ENCODE measurements at regions not wholly inside any gene's neighbourhood (a gene's known extent, or its start where the extent isn't known, plus 50 kb on each side); places are given as distances from the start of the nearest gene placed in this dataset.

GRCh38 chr6:145546265-145546664, 189.1 kb downstream of the EPM2A start:
- no peak overlapping the region for H3K4me3 ChIP-seq (ENCODE audit: low read length in 2 of 2)
- H3K9me3 ChIP-seq (ENCODE audit: control insufficient read depth in 2 of 2, low read length in 2 of 2), result no peaks in the 10 kb centered on the region

GRCh38 chr6:145547594-145548335, 187.6 kb downstream of the EPM2A start:
- Histone ChIP-seq H3K27me3 (ENCODE audit: control insufficient read depth in 2 of 2, insufficient read depth in 2 of 2, low read length in 2 of 2) (no peaks in the 10 kb centered on the region), H3K36me3 (ENCODE audit: control insufficient read depth in 2 of 2, insufficient read depth in 2 of 2, low read length in 2 of 2) (no peaks in the 10 kb centered on the region), H3K9me3 (ENCODE audit: control insufficient read depth in 2 of 2, low read length in 2 of 2) (no peaks in the 10 kb centered on the region), H3K27ac (ENCODE audit: low read depth in 2 of 2, low read length in 2 of 2) (no peak overlapping the region), H3K4me3 (ENCODE audit: low read length in 2 of 2) (no peak overlapping the region), H3K9ac (ENCODE audit: low read depth in 1 of 2, low read length in 2 of 2) (no peak overlapping the region), H3K4me1 (ENCODE audit: control insufficient read depth in 2 of 2, insufficient read depth in 2 of 2, low read length in 2 of 2) (no peaks in the 10 kb centered on the region)

More at GRCh38 chr6:145546265-145546664, 189.1 kb downstream of the EPM2A start:
- Histone ChIP-seq H3K36me3 (ENCODE audit: control insufficient read depth in 2 of 2, insufficient read depth in 2 of 2, low read length in 2 of 2) (no peaks in the 10 kb centered on the region), H3K4me1 (ENCODE audit: control insufficient read depth in 2 of 2, insufficient read depth in 2 of 2, low read length in 2 of 2) (no peaks in the 10 kb centered on the region), H3K9ac (ENCODE audit: low read depth in 1 of 2, low read length in 2 of 2) (no peak overlapping the region), H3K27me3 (ENCODE audit: control insufficient read depth in 2 of 2, insufficient read depth in 2 of 2, low read length in 2 of 2) (no peaks in the 10 kb centered on the region), H3K27ac (ENCODE audit: low read depth in 2 of 2, low read length in 2 of 2) (no peak overlapping the region)

GRCh38 chr6:145548933-145549648, 186.2 kb downstream of the EPM2A start:
- Histone ChIP-seq H3K36me3 (ENCODE audit: control insufficient read depth in 2 of 2, insufficient read depth in 2 of 2, low read length in 2 of 2) (no peaks in the 10 kb centered on the region), H3K9me3 (ENCODE audit: control insufficient read depth in 2 of 2, low read length in 2 of 2) (no peaks in the 10 kb centered on the region), H3K4me1 (ENCODE audit: control insufficient read depth in 2 of 2, insufficient read depth in 2 of 2, low read length in 2 of 2) (no peaks in the 10 kb centered on the region), H3K27ac (ENCODE audit: low read depth in 2 of 2, low read length in 2 of 2) (no peak overlapping the region), H3K9ac (ENCODE audit: low read depth in 1 of 2, low read length in 2 of 2) (no peak overlapping the region), H3K27me3 (ENCODE audit: control insufficient read depth in 2 of 2, insufficient read depth in 2 of 2, low read length in 2 of 2) (no peaks in the 10 kb centered on the region), H3K4me3 (ENCODE audit: low read length in 2 of 2) (no peak overlapping the region)

- H3K9ac ChIP-seq (ENCODE audit: low read depth in 1 of 2, low read length in 2 of 2), result no peak overlapping the region
- H3K4me3 ChIP-seq (ENCODE audit: low read length in 2 of 2), result no peak overlapping the region
- no peaks in the 10 kb centered on the region for H3K4me1 ChIP-seq (ENCODE audit: control insufficient read depth in 2 of 2, insufficient read depth in 2 of 2, low read length in 2 of 2)
Measured at GRCh38 chr6:145551164-145551563, 184.2 kb downstream of the EPM2A start.

GRCh38 chr6:145555084-145555483, 180.2 kb downstream of the EPM2A start:
- Histone ChIP-seq H3K4me1 (ENCODE audit: control insufficient read depth in 2 of 2, insufficient read depth in 2 of 2, low read length in 2 of 2) (no peaks in the 10 kb centered on the region), H3K4me3 (ENCODE audit: low read length in 2 of 2) (no peak overlapping the region), H3K27ac (ENCODE audit: low read depth in 2 of 2, low read length in 2 of 2) (no peak overlapping the region), H3K27me3 (ENCODE audit: control insufficient read depth in 2 of 2, insufficient read depth in 2 of 2, low read length in 2 of 2) (no peaks in the 10 kb centered on the region), H3K9me3 (ENCODE audit: control insufficient read depth in 2 of 2, low read length in 2 of 2) (no peaks in the 10 kb centered on the region), H3K36me3 (ENCODE audit: control insufficient read depth in 2 of 2, insufficient read depth in 2 of 2, low read length in 2 of 2) (no peaks in the 10 kb centered on the region), H3K9ac (ENCODE audit: low read depth in 1 of 2, low read length in 2 of 2) (no peak overlapping the region)

More at GRCh38 chr6:145551164-145551563, 184.2 kb downstream of the EPM2A start:
- H3K9me3 ChIP-seq (ENCODE audit: control insufficient read depth in 2 of 2, low read length in 2 of 2), result no peaks in the 10 kb centered on the region
- no peak overlapping the region for H3K27ac ChIP-seq (ENCODE audit: low read depth in 2 of 2, low read length in 2 of 2)
- no peaks in the 10 kb centered on the region for H3K27me3 ChIP-seq (ENCODE audit: control insufficient read depth in 2 of 2, insufficient read depth in 2 of 2, low read length in 2 of 2)
- no peaks in the 10 kb centered on the region for H3K36me3 ChIP-seq (ENCODE audit: control insufficient read depth in 2 of 2, insufficient read depth in 2 of 2, low read length in 2 of 2)

- H3K27me3 ChIP-seq (ENCODE audit: control insufficient read depth in 2 of 2, insufficient read depth in 2 of 2, low read length in 2 of 2), result no peaks in the 10 kb centered on the region
- H3K4me1 ChIP-seq (ENCODE audit: control insufficient read depth in 2 of 2, insufficient read depth in 2 of 2, low read length in 2 of 2), result no peaks in the 10 kb centered on the region
- no peak overlapping the region for H3K27ac ChIP-seq (ENCODE audit: low read depth in 2 of 2, low read length in 2 of 2)
- H3K9ac ChIP-seq (ENCODE audit: low read depth in 1 of 2, low read length in 2 of 2), result no peak overlapping the region
- no peaks in the 10 kb centered on the region for H3K36me3 ChIP-seq (ENCODE audit: control insufficient read depth in 2 of 2, insufficient read depth in 2 of 2, low read length in 2 of 2)
- no peak overlapping the region for H3K4me3 ChIP-seq (ENCODE audit: low read length in 2 of 2)
- H3K9me3 ChIP-seq (ENCODE audit: control insufficient read depth in 2 of 2, low read length in 2 of 2), result no peaks in the 10 kb centered on the region
Measured at GRCh38 chr6:145557474-145557873, 177.8 kb downstream of the EPM2A start.

GRCh38 chr6:145559836-145560235, 175.5 kb downstream of the EPM2A start:
- Histone ChIP-seq H3K9ac (ENCODE audit: low read depth in 1 of 2, low read length in 2 of 2) (no peak overlapping the region), H3K9me3 (ENCODE audit: control insufficient read depth in 2 of 2, low read length in 2 of 2) (no peaks in the 10 kb centered on the region), H3K4me3 (ENCODE audit: low read length in 2 of 2) (no peak overlapping the region), H3K27ac (ENCODE audit: low read depth in 2 of 2, low read length in 2 of 2) (no peak overlapping the region), H3K4me1 (ENCODE audit: control insufficient read depth in 2 of 2, insufficient read depth in 2 of 2, low read length in 2 of 2) (no peaks in the 10 kb centered on the region), H3K27me3 (ENCODE audit: control insufficient read depth in 2 of 2, insufficient read depth in 2 of 2, low read length in 2 of 2) (no peaks in the 10 kb centered on the region), H3K36me3 (ENCODE audit: control insufficient read depth in 2 of 2, insufficient read depth in 2 of 2, low read length in 2 of 2) (no peaks in the 10 kb centered on the region)

- Histone ChIP-seq H3K9ac (ENCODE audit: low read depth in 1 of 2, low read length in 2 of 2) (no peak overlapping the region), H3K27ac (ENCODE audit: low read depth in 2 of 2, low read length in 2 of 2) (no peak overlapping the region), H3K36me3 (ENCODE audit: control insufficient read depth in 2 of 2, insufficient read depth in 2 of 2, low read length in 2 of 2) (no peaks in the 10 kb centered on the region), H3K9me3 (ENCODE audit: control insufficient read depth in 2 of 2, low read length in 2 of 2) (no peaks in the 10 kb centered on the region), H3K4me3 (ENCODE audit: low read length in 2 of 2) (no peak overlapping the region), H3K27me3 (ENCODE audit: control insufficient read depth in 2 of 2, insufficient read depth in 2 of 2, low read length in 2 of 2) (no peaks in the 10 kb centered on the region), H3K4me1 (ENCODE audit: control insufficient read depth in 2 of 2, insufficient read depth in 2 of 2, low read length in 2 of 2) (no peaks in the 10 kb centered on the region)
Measured at GRCh38 chr6:145561095-145562072, 173.9 kb downstream of the EPM2A start.

- Histone ChIP-seq H3K9ac (ENCODE audit: low read depth in 1 of 2, low read length in 2 of 2) (no peak overlapping the region), H3K36me3 (ENCODE audit: control insufficient read depth in 2 of 2, insufficient read depth in 2 of 2, low read length in 2 of 2) (no peaks in the 10 kb centered on the region), H3K27me3 (ENCODE audit: control insufficient read depth in 2 of 2, insufficient read depth in 2 of 2, low read length in 2 of 2) (no peaks in the 10 kb centered on the region), H3K9me3 (ENCODE audit: control insufficient read depth in 2 of 2, low read length in 2 of 2) (no peaks in the 10 kb centered on the region), H3K4me3 (ENCODE audit: low read length in 2 of 2) (no peak overlapping the region), H3K4me1 (ENCODE audit: control insufficient read depth in 2 of 2, insufficient read depth in 2 of 2, low read length in 2 of 2) (no peaks in the 10 kb centered on the region), H3K27ac (ENCODE audit: low read depth in 2 of 2, low read length in 2 of 2) (no peak overlapping the region)
Measured at GRCh38 chr6:145562771-145563615, 172.3 kb downstream of the EPM2A start.

Data from mucosa of rectum (tissue), 2 donors.